Neural cell (in vitro differentiated cells): ENCODE measurements at regions not wholly inside any gene's neighbourhood (a gene's known extent, or its start where the extent isn't known, plus 50 kb on each side); places are given as distances from the start of the nearest gene placed in this dataset.

Source experiments
- H2AFZ ChIP-seq: fragments of 200-600, 300-800 bp; sonication (generic), shearing (Covaris generic); 2 replicates; pipeline ENCODE4 v1.6.0; 2014; ENCODE audit warnings: low read depth, mild to moderate bottlenecking, antibody characterized with exemption, low read length, moderate library complexity
- H3F3A ChIP-seq: fragments of 200-600 bp; shearing (Covaris generic); 2 replicates; pipeline ENCODE4 v1.6.1; 2016; ENCODE audit warnings: mild to moderate bottlenecking, moderate library complexity, mixed read lengths, antibody characterized with exemption, low read length; ENCODE audit not compliant: insufficient read depth, poor library complexity, severe bottlenecking
- H3K27ac ChIP-seq: fragments of 200-600, 300-800 bp; sonication (generic), shearing (Covaris generic); 2 replicates; pipeline ENCODE4 v1.5.1; 2014; ENCODE audit warnings: mild to moderate bottlenecking, low read length, moderate library complexity
- H3K27me3 ChIP-seq: fragments of 300-800, 200-600 bp; sonication (generic), shearing (Covaris generic); 2 replicates; pipeline ENCODE4 v1.6.0; 2014; ENCODE audit warnings: mild to moderate bottlenecking, low read depth, low read length, moderate library complexity; ENCODE audit not compliant: insufficient read depth
- H3K36me3 ChIP-seq: fragments of 300-800, 200-600 bp; sonication (generic), shearing (Covaris generic); 2 replicates; pipeline ENCODE4 v1.5.1; 2014; ENCODE audit warnings: mild to moderate bottlenecking, antibody characterized with exemption, low read length, moderate library complexity; ENCODE audit not compliant: insufficient read depth
- H3K4me2 ChIP-seq: fragments of 300-800, 200-600 bp; sonication (generic), shearing (Covaris generic); 2 replicates; pipeline ENCODE4 v1.6.0; 2014; ENCODE audit warnings: mild to moderate bottlenecking, low read length
- H3K4me3 ChIP-seq: fragments of 300-800, 200-600 bp; sonication (generic), shearing (Covaris generic); 2 replicates; pipeline ENCODE4 v1.5.1; 2014; ENCODE audit warnings: mild to moderate bottlenecking, low read length, moderate library complexity
- H3K79me2 ChIP-seq: fragments of 200-600 bp; shearing (Covaris generic); replicated peaks from 2 replicates; pipeline ENCODE4 v1.6.0; 2014; ENCODE audit warnings: mild to moderate bottlenecking, low read length, moderate library complexity; ENCODE audit not compliant: insufficient read depth
- H3K9ac ChIP-seq: fragments of 300-800, 200-600 bp; sonication (generic), shearing (Covaris generic); 2 replicates; pipeline ENCODE4 v1.6.1; 2016; ENCODE audit warnings: mild to moderate bottlenecking, low read length, mixed read lengths
- H3K9me2 ChIP-seq: fragments of 200-600 bp; shearing (Covaris generic); 2 replicates; pipeline ENCODE4 v1.6.1; 2016; ENCODE audit warnings: mild to moderate bottlenecking, low read length, mixed read lengths; ENCODE audit not compliant: insufficient read depth
- H3K9me3 ChIP-seq: fragments of 200-600, 300-800 bp; sonication (generic), shearing (Covaris generic); 2 replicates; pipeline ENCODE4 v1.6.1; 2016; ENCODE audit warnings: mild to moderate bottlenecking, mixed run types, low read length, moderate library complexity, mixed read lengths
- H4K20me1 ChIP-seq: fragments of 200-600 bp; shearing (Covaris generic); 2 replicates; pipeline ENCODE4 v1.6.1; 2016; ENCODE audit warnings: mild to moderate bottlenecking, mixed run types; ENCODE audit not compliant: insufficient read depth
- EP300 ChIP-seq: fragments of 450-650 bp; conservative IDR thresholded peaks from 2 replicates; pipeline ENCODE4 v1.6.1; 2014; ENCODE audit warnings: antibody characterized with exemption, mild to moderate bottlenecking, moderate library complexity; ENCODE audit not compliant: poor library complexity, severe bottlenecking
- EZH2 ChIP-seq: fragments of 200-600, 300-800 bp; shearing (Covaris generic), sonication (generic); IDR thresholded peaks from 2 replicates; pipeline ENCODE4 v1.6.1; 2014; ENCODE audit warnings: antibody characterized with exemption, low read length, borderline replicate concordance, mild to moderate bottlenecking; ENCODE audit not compliant: insufficient read depth, poor library complexity, severe bottlenecking
- MXI1 ChIP-seq: fragments of 450-650 bp; conservative IDR thresholded peaks from 2 replicates; pipeline ENCODE4 v1.6.1; 2014; ENCODE audit warnings: antibody characterized with exemption, mild to moderate bottlenecking; ENCODE audit not compliant: poor library complexity, severe bottlenecking
- POLR2AphosphoS5 ChIP-seq: IDR thresholded peaks from 2 replicates; pipeline ENCODE4 v1.6.1; 2012
- RAD21 ChIP-seq: fragments of 450-650 bp; conservative IDR thresholded peaks from 2 replicates; pipeline ENCODE4 v1.6.1; 2014; ENCODE audit warnings: antibody characterized with exemption, mild to moderate bottlenecking, moderate library complexity
- SMC3 ChIP-seq: fragments of 450-650 bp; conservative IDR thresholded peaks from 2 replicates; pipeline ENCODE4 v1.6.1; 2014; ENCODE audit warnings: antibody characterized with exemption, mild to moderate bottlenecking, moderate library complexity; ENCODE audit not compliant: poor library complexity
- TAF1 ChIP-seq: IDR thresholded peaks from 2 replicates; pipeline ENCODE4 v1.6.1; 2012; ENCODE audit warnings: low read depth
- TF ChIP-seq, protein P1 (sequence below): fragments of 450-650 bp; IDR thresholded peaks from 2 replicates; pipeline ENCODE4 v1.5.1; 2014; ENCODE audit warnings: antibody characterized with exemption, mild to moderate bottlenecking, moderate library complexity; ENCODE audit not compliant: poor library complexity, severe bottlenecking
- TF ChIP-seq, protein P2 (sequence below): IDR thresholded peaks from 2 replicates; pipeline ENCODE4 v1.6.1; 2012; ENCODE audit warnings: borderline replicate concordance

DNA sequence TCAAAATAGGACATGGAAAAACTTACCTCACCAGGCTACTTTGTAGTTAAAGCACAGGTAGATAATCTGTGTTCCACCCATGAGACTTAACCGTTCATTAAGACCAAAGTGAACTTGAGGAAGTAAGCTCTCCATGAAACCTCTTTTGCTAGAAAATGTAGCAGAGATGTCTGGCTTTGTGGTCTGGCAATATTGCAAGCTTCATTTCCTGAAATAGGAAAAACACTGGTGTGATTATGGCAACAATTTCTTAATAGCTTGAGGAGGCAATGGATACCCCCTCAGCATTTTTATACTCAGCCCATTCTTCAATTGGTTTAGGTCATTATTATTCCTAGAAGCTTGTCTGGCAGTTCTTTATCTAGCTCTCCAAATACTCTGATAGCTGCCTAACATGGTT is 957.3 kb downstream of the IGSF11 start:
- Histone ChIP-seq H3K36me3 (no peaks in the 10 kb centered on the region), H4K20me1 (no peaks in the 10 kb centered on the region), H3K9ac (no peak overlapping the region), H3K27ac (no peak overlapping the region), H3F3A (no peaks in the 10 kb centered on the region), H3K79me2 (no peaks in the 10 kb centered on the region), H3K27me3 (no peaks in the 10 kb centered on the region), H3K4me2 (no peak overlapping the region), H3K4me3 (no peak overlapping the region), H3K9me3 (no peaks in the 10 kb centered on the region), H3K9me2 (no peaks in the 10 kb centered on the region), H2AFZ (no peak overlapping the region)
- no peak for TF ChIP-seq RAD21
- TF ChIP-seq EP300 = no peak
- TF ChIP-seq TAF1 = no peak
- TF ChIP-seq, protein P1, sequence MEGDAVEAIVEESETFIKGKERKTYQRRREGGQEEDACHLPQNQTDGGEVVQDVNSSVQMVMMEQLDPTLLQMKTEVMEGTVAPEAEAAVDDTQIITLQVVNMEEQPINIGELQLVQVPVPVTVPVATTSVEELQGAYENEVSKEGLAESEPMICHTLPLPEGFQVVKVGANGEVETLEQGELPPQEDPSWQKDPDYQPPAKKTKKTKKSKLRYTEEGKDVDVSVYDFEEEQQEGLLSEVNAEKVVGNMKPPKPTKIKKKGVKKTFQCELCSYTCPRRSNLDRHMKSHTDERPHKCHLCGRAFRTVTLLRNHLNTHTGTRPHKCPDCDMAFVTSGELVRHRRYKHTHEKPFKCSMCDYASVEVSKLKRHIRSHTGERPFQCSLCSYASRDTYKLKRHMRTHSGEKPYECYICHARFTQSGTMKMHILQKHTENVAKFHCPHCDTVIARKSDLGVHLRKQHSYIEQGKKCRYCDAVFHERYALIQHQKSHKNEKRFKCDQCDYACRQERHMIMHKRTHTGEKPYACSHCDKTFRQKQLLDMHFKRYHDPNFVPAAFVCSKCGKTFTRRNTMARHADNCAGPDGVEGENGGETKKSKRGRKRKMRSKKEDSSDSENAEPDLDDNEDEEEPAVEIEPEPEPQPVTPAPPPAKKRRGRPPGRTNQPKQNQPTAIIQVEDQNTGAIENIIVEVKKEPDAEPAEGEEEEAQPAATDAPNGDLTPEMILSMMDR = no peak
- no peak for TF ChIP-seq SMC3
- no peak for TF ChIP-seq MXI1
- TF ChIP-seq, protein P2, sequence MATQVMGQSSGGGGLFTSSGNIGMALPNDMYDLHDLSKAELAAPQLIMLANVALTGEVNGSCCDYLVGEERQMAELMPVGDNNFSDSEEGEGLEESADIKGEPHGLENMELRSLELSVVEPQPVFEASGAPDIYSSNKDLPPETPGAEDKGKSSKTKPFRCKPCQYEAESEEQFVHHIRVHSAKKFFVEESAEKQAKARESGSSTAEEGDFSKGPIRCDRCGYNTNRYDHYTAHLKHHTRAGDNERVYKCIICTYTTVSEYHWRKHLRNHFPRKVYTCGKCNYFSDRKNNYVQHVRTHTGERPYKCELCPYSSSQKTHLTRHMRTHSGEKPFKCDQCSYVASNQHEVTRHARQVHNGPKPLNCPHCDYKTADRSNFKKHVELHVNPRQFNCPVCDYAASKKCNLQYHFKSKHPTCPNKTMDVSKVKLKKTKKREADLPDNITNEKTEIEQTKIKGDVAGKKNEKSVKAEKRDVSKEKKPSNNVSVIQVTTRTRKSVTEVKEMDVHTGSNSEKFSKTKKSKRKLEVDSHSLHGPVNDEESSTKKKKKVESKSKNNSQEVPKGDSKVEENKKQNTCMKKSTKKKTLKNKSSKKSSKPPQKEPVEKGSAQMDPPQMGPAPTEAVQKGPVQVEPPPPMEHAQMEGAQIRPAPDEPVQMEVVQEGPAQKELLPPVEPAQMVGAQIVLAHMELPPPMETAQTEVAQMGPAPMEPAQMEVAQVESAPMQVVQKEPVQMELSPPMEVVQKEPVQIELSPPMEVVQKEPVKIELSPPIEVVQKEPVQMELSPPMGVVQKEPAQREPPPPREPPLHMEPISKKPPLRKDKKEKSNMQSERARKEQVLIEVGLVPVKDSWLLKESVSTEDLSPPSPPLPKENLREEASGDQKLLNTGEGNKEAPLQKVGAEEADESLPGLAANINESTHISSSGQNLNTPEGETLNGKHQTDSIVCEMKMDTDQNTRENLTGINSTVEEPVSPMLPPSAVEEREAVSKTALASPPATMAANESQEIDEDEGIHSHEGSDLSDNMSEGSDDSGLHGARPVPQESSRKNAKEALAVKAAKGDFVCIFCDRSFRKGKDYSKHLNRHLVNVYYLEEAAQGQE = no peak
- no peak for TF ChIP-seq POLR2AphosphoS5

DNA sequence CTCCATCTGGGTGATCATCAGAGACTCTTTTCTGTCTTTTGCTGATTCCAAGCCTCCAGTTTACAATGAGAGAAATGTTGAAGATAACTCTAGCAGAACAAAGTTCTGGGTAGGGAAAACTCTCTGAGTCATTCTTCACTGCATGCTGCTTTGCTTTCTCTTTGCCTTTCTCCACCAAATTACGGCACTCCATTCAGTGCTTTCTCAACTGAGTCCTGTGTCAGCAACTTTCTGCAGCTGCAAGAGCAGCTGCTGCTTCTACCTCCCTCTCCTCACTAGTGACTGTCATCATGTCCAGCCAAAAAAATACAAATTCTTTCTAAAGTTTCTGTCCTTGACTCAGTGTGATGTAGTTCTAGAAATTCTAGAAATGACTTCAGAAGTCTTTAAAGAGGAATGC is 953.8 kb downstream of the IGSF11 start:
- Histone ChIP-seq H3F3A (no peaks in the 10 kb centered on the region), H3K9me2 (no peaks in the 10 kb centered on the region), H3K36me3 (no peaks in the 10 kb centered on the region), H3K9me3 (no peaks in the 10 kb centered on the region), H3K27ac (no peak overlapping the region), H3K79me2 (no peaks in the 10 kb centered on the region), H2AFZ (no peak overlapping the region), H3K27me3 (no peaks in the 10 kb centered on the region), H3K4me3 (no peak overlapping the region), H4K20me1 (no peaks in the 10 kb centered on the region), H3K4me2 (no peak overlapping the region), H3K9ac (no peak overlapping the region)
- TF ChIP-seq EZH2 (no peak), RAD21 (no peak), MXI1 (no peak), EP300 (no peak), POLR2AphosphoS5 (no peak), TAF1 (no peak), SMC3 (no peak)
- TF ChIP-seq, protein P2 = no peak
- TF ChIP-seq, protein P1 = no peak
